NCI-H345 treated with DMSO at 0.1 percent for 48 hours (cell line): ENCODE measurements at regions not wholly inside any gene's neighbourhood (a gene's known extent, or its start where the extent isn't known, plus 50 kb on each side); places are given as distances from the start of the nearest gene placed in this dataset.

Experiments used
- DNase-seq: peaks from one replicate; lab custom pipeline; 2025; ENCODE audit not compliant: unreplicated experiment; lab: John Stamatoyannopoulos, UW

- no peak for DNase-seq
These were observed 261.6 kb downstream of the VPS13C start for GRCh38 chr15:61798631-61799030.

GRCh38 chr15:61796056-61796455, 264.2 kb downstream of the VPS13C start:
- DNase-seq, result no peak

GRCh38 chr15:61794881-61795280, 265.4 kb downstream of the VPS13C start:
- no peak for DNase-seq

GRCh38 chr15:61794276-61794675, 266.0 kb downstream of the VPS13C start:
- no peak for DNase-seq

GRCh38 chr15:61784734-61785133, 275.5 kb downstream of the VPS13C start:
- no peak for DNase-seq

- DNase-seq, result peak; percentile 3
These were observed 279.8 kb downstream of the VPS13C start for GRCh38 chr15:61780278-61780980.

- no peak for DNase-seq
These were observed 282.6 kb downstream of the VPS13C start for GRCh38 chr15:61777689-61778088.

- DNase-seq, result no peak
These were observed 290.7 kb downstream of the VPS13C start for GRCh38 chr15:61769557-61769956.

GRCh38 chr15:61768131-61768530, 292.1 kb downstream of the VPS13C start:
- DNase-seq, result no peak

GRCh38 chr15:61764981-61765380, 295.3 kb downstream of the VPS13C start:
- no peak for DNase-seq

- DNase-seq, result no peak
These were observed 296.1 kb downstream of the VPS13C start for GRCh38 chr15:61764141-61764540.

- no peak for DNase-seq
These were observed 297.6 kb downstream of the VPS13C start for GRCh38 chr15:61762676-61763075.

GRCh38 chr15:61759639-61760038, 300.6 kb downstream of the VPS13C start:
- peak; percentile 1 for DNase-seq

- no peak for DNase-seq
These were observed 304.0 kb downstream of the VPS13C start for GRCh38 chr15:61756071-61756820.

- DNase-seq, result no peak
These were observed 304.8 kb downstream of the VPS13C start for GRCh38 chr15:61755467-61755866.

- no peak for DNase-seq
These were observed 307.1 kb downstream of the VPS13C start for GRCh38 chr15:61753018-61753710.

- no peak for DNase-seq
These were observed 308.2 kb downstream of the VPS13C start for GRCh38 chr15:61752001-61752400.

- DNase-seq, result no peak
These were observed 309.8 kb downstream of the VPS13C start for GRCh38 chr15:61750271-61751084.

- DNase-seq, result no peak
These were observed 311.1 kb downstream of the VPS13C start for GRCh38 chr15:61749169-61749568.

GRCh38 chr15:61748529-61748928, 311.7 kb downstream of the VPS13C start:
- DNase-seq, result no peak

GRCh38 chr15:61746589-61746988, 313.7 kb downstream of the VPS13C start:
- no peak for DNase-seq
